Neural crest cell (in vitro differentiated cells): ENCODE measurements at regions not wholly inside any gene's neighbourhood (a gene's known extent, or its start where the extent isn't known, plus 50 kb on each side); places are given as distances from the start of the nearest gene placed in this dataset.

Experiments
- DNase-seq: peaks from one replicate; pipeline ENCODE4 v3.0.0; 2021; ENCODE audit warnings: low read depth, mixed read lengths, low spot score
- H3K27ac Mint-ChIP-seq: one replicate; pipeline ENCODE4 v1.8.0; 2021; ENCODE audit warnings: mild to moderate bottlenecking, mixed read lengths; ENCODE audit not compliant: unreplicated experiment
- H3K27me3 Mint-ChIP-seq: 2 replicates; pipeline ENCODE4 v1.8.0; 2021; ENCODE audit warnings: low read depth, mild to moderate bottlenecking, mixed read lengths
- H3K36me3 Mint-ChIP-seq: 2 replicates; pipeline ENCODE4 v1.8.0; 2021; ENCODE audit warnings: low read depth, mild to moderate bottlenecking, mixed read lengths
- H3K4me1 Mint-ChIP-seq: 2 replicates; pipeline ENCODE4 v1.8.0; 2021; ENCODE audit warnings: mixed read lengths
- H3K4me3 Mint-ChIP-seq: one replicate; pipeline ENCODE4 v1.8.0; 2021; ENCODE audit warnings: mild to moderate bottlenecking, mixed read lengths
- H3K9me3 Mint-ChIP-seq: 2 replicates; pipeline ENCODE4 v1.8.0; 2021; ENCODE audit warnings: mixed read lengths
- CTCF ChIP-seq: fragments of 200-600 bp; sonication (generic); conservative IDR thresholded peaks from 2 replicates; pipeline ENCODE4 v1.5.0; 2021; ENCODE audit warnings: antibody characterized with exemption, mild to moderate bottlenecking

- Mint-ChIP-seq H3K4me1 (no peaks in the 10 kb centered on the region), H3K9me3 (peaks cover 3% of the 10 kb centered on the region), H3K36me3 (no peaks in the 10 kb centered on the region), H3K27me3 (no peaks in the 10 kb centered on the region), H3K27ac (no peak overlapping the region), H3K4me3 (no peak overlapping the region)
- no peak for DNase-seq
- no peak for TF ChIP-seq CTCF
These were observed 293.4 kb upstream of the GBE1 start for GRCh38 chr3:82054849-82055248.

- Mint-ChIP-seq H3K36me3 (no peaks in the 10 kb centered on the region), H3K27ac (no peak overlapping the region), H3K9me3 (peaks cover 3% of the 10 kb centered on the region), H3K27me3 (no peaks in the 10 kb centered on the region), H3K4me1 (no peaks in the 10 kb centered on the region), H3K4me3 (no peak overlapping the region)
- no peak for DNase-seq
- no peak for TF ChIP-seq CTCF
These were observed 291.8 kb upstream of the GBE1 start for GRCh38 chr3:82053236-82053635.

GRCh38 chr3:82050382-82050781, 288.9 kb upstream of the GBE1 start:
- Mint-ChIP-seq H3K36me3 (no peaks in the 10 kb centered on the region), H3K9me3 (peaks cover 3% of the 10 kb centered on the region), H3K4me1 (no peaks in the 10 kb centered on the region), H3K4me3 (no peak overlapping the region), H3K27me3 (no peaks in the 10 kb centered on the region), H3K27ac (no peak overlapping the region)
- DNase-seq: no peak
- no peak for TF ChIP-seq CTCF

- peaks cover 3% of the 10 kb centered on the region for H3K9me3 Mint-ChIP-seq
- H3K27ac Mint-ChIP-seq: no peak overlapping the region
- no peaks in the 10 kb centered on the region for H3K36me3 Mint-ChIP-seq
- H3K4me3 Mint-ChIP-seq: no peak overlapping the region
- H3K27me3 Mint-ChIP-seq: no peaks in the 10 kb centered on the region
- no peak for DNase-seq
- H3K4me1 Mint-ChIP-seq: no peaks in the 10 kb centered on the region
- no peak for TF ChIP-seq CTCF
These were observed 287.3 kb upstream of the GBE1 start for GRCh38 chr3:82048711-82049110.

GRCh38 chr3:82044930-82045705, 283.7 kb upstream of the GBE1 start:
- Mint-ChIP-seq H3K4me3 (no peak overlapping the region), H3K4me1 (no peaks in the 10 kb centered on the region), H3K27me3 (no peaks in the 10 kb centered on the region), H3K27ac (no peak overlapping the region), H3K36me3 (no peaks in the 10 kb centered on the region), H3K9me3 (no peaks in the 10 kb centered on the region)
- TF ChIP-seq CTCF: no peak
- DNase-seq: no peak
